ENCODE measurements at regions not wholly inside any gene's neighbourhood (a gene's known extent, or its start where the extent isn't known, plus 50 kb on each side); places are given as distances from the start of the nearest gene placed in this dataset.

DNA sequence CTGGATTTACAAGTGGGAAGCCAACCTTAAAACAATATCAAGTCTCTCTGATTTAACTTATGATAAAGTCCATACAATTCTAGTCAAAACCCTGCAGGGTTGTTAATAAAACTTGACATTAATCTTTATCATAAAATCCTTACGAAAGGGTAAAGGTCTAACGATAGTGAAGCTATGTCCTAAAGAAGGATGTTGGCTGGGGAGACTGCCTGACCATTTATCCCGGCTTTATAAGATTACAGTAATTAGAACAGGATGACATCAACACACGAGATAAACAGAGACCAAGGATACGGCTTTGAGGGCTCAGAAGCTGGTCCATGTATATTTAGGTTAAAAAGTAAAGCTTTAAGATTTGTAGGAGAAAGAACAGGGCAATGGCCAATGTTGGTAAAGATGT, 189.0 kb upstream of the COPS8 start:
- no peak for TF ChIP-seq CTCF (IDR thresholded peaks at IDR 0.05; ENCODE audit: poor library complexity)
- no peak for TF ChIP-seq EZH2phosphoT487 (IDR thresholded peaks at IDR 0.05; ENCODE audit: low read depth, severe bottlenecking, unreplicated experiment)
- no peak for TF ChIP-seq EZH2 (IDR thresholded peaks at IDR 0.05; ENCODE audit: borderline replicate concordance)
